ENCODE measurements at regions not wholly inside any gene's neighbourhood (a gene's known extent, or its start where the extent isn't known, plus 50 kb on each side); places are given as distances from the start of the nearest gene placed in this dataset.
"Not testable (repeated sequence)": the region's sequence is repeated elsewhere in the genome, so short reads cannot be mapped to it uniquely, and the experiment has no call there.

GRCh38 chr21:36260030-36260787 is 59.8 kb upstream of the MORC3 start:
- DNase-seq (ENCODE audit: low spot score): no peak
- TF ChIP-seq CTCF (IDR thresholded peaks at IDR 0.05): peak in 1 of 3 donors; percentile 34
- ATAC-seq (ENCODE audit: low FRiP score): peak; percentile 72

- no peak for TF ChIP-seq CTCF (IDR thresholded peaks at IDR 0.05)
- ATAC-seq (ENCODE audit: low FRiP score) (no peak), DNase-seq (ENCODE audit: low spot score) (no peak)
Measured at GRCh38 chr21:36260802-36261201, 59.2 kb upstream of the MORC3 start.

GRCh38 chr21:36261459-36261858 is 58.5 kb upstream of the MORC3 start:
- DNase-seq (ENCODE audit: low spot score) (no peak), ATAC-seq (ENCODE audit: low FRiP score) (no peak)
- TF ChIP-seq CTCF (IDR thresholded peaks at IDR 0.05): no peak

GRCh38 chr21:36263797-36264196 is 56.2 kb upstream of the MORC3 start:
- DNase-seq (ENCODE audit: low spot score) (no peak), ATAC-seq (ENCODE audit: low FRiP score) (no peak)

GRCh38 chr21:36265431-36265830 is 54.6 kb upstream of the MORC3 start:
- DNase-seq (ENCODE audit: low spot score) (no peak), ATAC-seq (ENCODE audit: low FRiP score) (no peak)
- no peak for TF ChIP-seq CTCF (IDR thresholded peaks at IDR 0.05)

More at GRCh38 chr21:36263797-36264196, 56.2 kb upstream of the MORC3 start:
- no peak for TF ChIP-seq CTCF (IDR thresholded peaks at IDR 0.05)

- ATAC-seq (ENCODE audit: low FRiP score); DNase-seq (ENCODE audit: low spot score): not testable (repeated sequence)
Measured at GRCh38 chr21:36267828-36268227, 52.2 kb upstream of the MORC3 start.

- not testable (repeated sequence) for DNase-seq (ENCODE audit: low spot score); ATAC-seq (ENCODE audit: low FRiP score)
Measured at GRCh38 chr21:36268264-36268663, 51.7 kb upstream of the MORC3 start.
